ENCODE measurements at regions not wholly inside any gene's neighbourhood (a gene's known extent, or its start where the extent isn't known, plus 50 kb on each side); places are given as distances from the start of the nearest gene placed in this dataset.

GRCh38 chr2:15763106-15763821 is 171.6 kb downstream of the DDX1 start:
- ATAC-seq (ENCODE audit: low FRiP score) (no peak), DNase-seq (ENCODE audit: low spot score) (no peak)

GRCh38 chr2:15763822-15764682 is 172.4 kb downstream of the DDX1 start:
- ATAC-seq (ENCODE audit: low FRiP score), result no peak
- DNase-seq (ENCODE audit: low spot score), result no peak
- no peak for TF ChIP-seq CTCF (IDR thresholded peaks at IDR 0.05)

More at GRCh38 chr2:15763106-15763821, 171.6 kb downstream of the DDX1 start:
- no peak for TF ChIP-seq CTCF (IDR thresholded peaks at IDR 0.05)

GRCh38 chr2:15764683-15765011 is 173.0 kb downstream of the DDX1 start:
- DNase-seq (ENCODE audit: low spot score) (no peak), ATAC-seq (ENCODE audit: low FRiP score) (no peak)
- no peak for TF ChIP-seq CTCF (IDR thresholded peaks at IDR 0.05)

GRCh38 chr2:15765211-15765610 is 173.5 kb downstream of the DDX1 start:
- no peak for TF ChIP-seq CTCF (IDR thresholded peaks at IDR 0.05)
- ATAC-seq (ENCODE audit: low FRiP score) (no peak), DNase-seq (ENCODE audit: low spot score) (no peak)

- DNase-seq (ENCODE audit: low spot score), result no peak
- no peak for ATAC-seq (ENCODE audit: low FRiP score)
- no peak for TF ChIP-seq CTCF (IDR thresholded peaks at IDR 0.05)
Measured at GRCh38 chr2:15765686-15766302, 174.1 kb downstream of the DDX1 start.

- DNase-seq (ENCODE audit: low spot score), result no peak
- no peak for TF ChIP-seq CTCF (IDR thresholded peaks at IDR 0.05)
- ATAC-seq (ENCODE audit: low FRiP score), result no peak
Measured at GRCh38 chr2:15766303-15766861, 174.0 kb upstream of the MYCN start.
